H1 (cell line): ENCODE measurements at regions not wholly inside any gene's neighbourhood (a gene's known extent, or its start where the extent isn't known, plus 50 kb on each side); places are given as distances from the start of the nearest gene placed in this dataset.

Source experiments
- CTCF ChIA-PET: fragments of 300-600 bp; sonication (Branson Sonifier 250); formaldehyde crosslinking; loops from one replicate; lab custom pipeline; 2021; ENCODE audit not compliant: partially characterized antibody; lab: Charles Lee
- POLR2A ChIA-PET: fragments of 300-600 bp; sonication (Branson Sonifier 250); formaldehyde crosslinking; loops from one replicate; lab custom pipeline; 2021; ENCODE audit warnings: inconsistent platforms; ENCODE audit not compliant: partially characterized antibody; lab: Charles Lee
- DNase-seq, 2 experiments: peaks; one replicate each; pipeline versions ENCODE4 v3.0.0 to v3.0.0-alpha.2; 2010 to 2022; ENCODE audit warnings: low spot score in 2 of 2, low read depth in 1 of 2, mixed read lengths in 1 of 2
- FAIRE-seq: peaks from 2 replicates; lab custom pipeline; 2011; peaks lifted over from hg19 to GRCh38; lab: Jason Lieb, UNC
- H2AFZ ChIP-seq: 2 replicates; pipeline ENCODE4 v1.8.1; 2012; ENCODE audit warnings: low read length, inconsistent platforms
- H2AK5ac ChIP-seq: 2 replicates; pipeline ENCODE4 v1.6.1; 2013; ENCODE audit warnings: low read depth, low read length
- H2BK120ac ChIP-seq: replicated peaks from 2 replicates; pipeline ENCODE3; 2013; ENCODE audit warnings: low read depth, low read length, inconsistent platforms
- H2BK12ac ChIP-seq: 2 replicates; pipeline ENCODE4 v1.6.1; 2013; ENCODE audit warnings: low read depth, low read length
- H2BK15ac ChIP-seq: 2 replicates; pipeline ENCODE4 v1.6.1; 2013; ENCODE audit warnings: low read length
- H2BK20ac ChIP-seq: 2 replicates; pipeline ENCODE4 v1.6.1; 2013; ENCODE audit warnings: low read length
- H2BK5ac ChIP-seq: 2 replicates; pipeline ENCODE4 v1.6.1; 2013; ENCODE audit warnings: low read depth, low read length
- H3K14ac ChIP-seq: 2 replicates; pipeline ENCODE4 v1.6.1; 2013; ENCODE audit warnings: inconsistent platforms; ENCODE audit not compliant: insufficient read length
- H3K18ac ChIP-seq: 2 replicates; pipeline ENCODE4 v1.6.1; 2013; ENCODE audit warnings: low read length; ENCODE audit errors: extremely low read depth
- H3K23ac ChIP-seq: 2 replicates; pipeline ENCODE4 v1.6.1; 2013; ENCODE audit warnings: inconsistent platforms; ENCODE audit not compliant: insufficient read length
- H3K23me2 ChIP-seq: 2 replicates; pipeline ENCODE4 v1.6.1; 2013; ENCODE audit warnings: low read depth, low read length
- H3K27ac ChIP-seq: 2 replicates; pipeline ENCODE4 v1.6.1; 2011; ENCODE audit warnings: low read depth, low read length, inconsistent platforms
- H3K27me3 ChIP-seq, 4 experiments: replicated peaks in 1 of 4; 1 replicate in 1 of 4; 2 replicates in 3 of 4; pipeline versions ENCODE4 v1.6.1 to v1.8.1; 2011 to 2013; ENCODE audit warnings: low read length in 3 of 4, mild to moderate bottlenecking in 3 of 4, inconsistent platforms in 2 of 4, mixed read lengths in 2 of 4, moderate library complexity in 1 of 4; ENCODE audit not compliant: control insufficient read depth in 3 of 4, insufficient read depth in 3 of 4; ENCODE audit errors: extremely low read depth in 1 of 4
- H3K36me3 ChIP-seq, 4 experiments: 2 replicates each; pipeline versions ENCODE4 v1.6.1 to v1.8.1; 2011 to 2013; ENCODE audit warnings: mild to moderate bottlenecking in 4 of 4, low read length in 3 of 4, moderate library complexity in 2 of 4, control low read depth in 1 of 4, inconsistent platforms in 1 of 4; ENCODE audit not compliant: insufficient read depth in 4 of 4, control insufficient read depth in 2 of 4
- H3K4ac ChIP-seq: replicated peaks from 2 replicates; pipeline ENCODE3; 2013; ENCODE audit warnings: low read length, low read depth, mixed read lengths, inconsistent platforms; ENCODE audit not compliant: insufficient read length
- H3K4me1 ChIP-seq, 4 experiments: replicated peaks in 1 of 4; 1 replicate in 1 of 4; 2 replicates in 3 of 4; pipeline versions ENCODE4 v1.6.1 to v1.8.1; 2011 to 2013; ENCODE audit warnings: low read length in 3 of 4, inconsistent platforms in 2 of 4, mixed read lengths in 1 of 4; ENCODE audit not compliant: insufficient read depth in 4 of 4, control insufficient read depth in 3 of 4
- H3K4me2 ChIP-seq, 2 experiments: 2 replicates each; pipeline versions ENCODE4 v1.6.1 to v1.8.1; 2011 to 2013; ENCODE audit warnings: low read depth in 2 of 2, low read length in 2 of 2, control low read depth in 1 of 2, inconsistent platforms in 1 of 2, mild to moderate bottlenecking in 1 of 2; ENCODE audit not compliant: insufficient read depth in 1 of 2
- H3K4me3 ChIP-seq, 4 experiments: fragments of 200-600, 300-600 bp in 1 of 4; sonication (generic), shearing (Covaris generic), sonication (Bioruptor Twin) in 1 of 4; 2 replicates each; pipeline versions ENCODE4 v1.5.1 to v1.8.1; 2011 to 2016; ENCODE audit warnings: low read length in 4 of 4, low read depth in 3 of 4, control low read depth in 2 of 4, inconsistent platforms in 2 of 4, mild to moderate bottlenecking in 2 of 4, mixed read lengths in 1 of 4, moderate library complexity in 1 of 4; ENCODE audit not compliant: insufficient read depth in 2 of 4; ENCODE audit errors: extremely low read depth in 1 of 4
- H3K56ac ChIP-seq: replicated peaks from 2 replicates; pipeline ENCODE3; 2013; ENCODE audit warnings: low read depth, mild to moderate bottlenecking, mixed read lengths, low read length, inconsistent platforms; ENCODE audit not compliant: insufficient read length
- H3K79me1 ChIP-seq: 2 replicates; pipeline ENCODE4 v1.6.1; 2013; ENCODE audit warnings: low read depth, low read length, control low read depth
- H3K79me2 ChIP-seq, 2 experiments: 2 replicates each; pipeline versions ENCODE4 v1.6.1 to v1.8.1; 2012 to 2013; ENCODE audit warnings: low read length in 2 of 2, mild to moderate bottlenecking in 2 of 2, inconsistent platforms in 1 of 2; ENCODE audit not compliant: insufficient read depth in 2 of 2, control insufficient read depth in 1 of 2
- H3K9ac ChIP-seq, 4 experiments: replicated peaks in 1 of 4; 1 replicate in 1 of 4; 2 replicates in 3 of 4; pipeline versions ENCODE4 v1.6.1 to v1.8.1; 2011 to 2013; ENCODE audit warnings: low read depth in 3 of 4, low read length in 3 of 4, control low read depth in 2 of 4, mild to moderate bottlenecking in 2 of 4, moderate library complexity in 2 of 4, inconsistent platforms in 1 of 4; ENCODE audit errors: extremely low read depth in 1 of 4
- H3K9me3 ChIP-seq, 2 experiments: 2 replicates each; pipeline versions ENCODE4 v1.6.1 to v1.8.1; 2012 to 2013; ENCODE audit warnings: mild to moderate bottlenecking in 2 of 2, moderate library complexity in 2 of 2, control low read depth in 1 of 2, inconsistent platforms in 1 of 2, low read depth in 1 of 2, low read length in 1 of 2, mixed read lengths in 1 of 2; ENCODE audit not compliant: insufficient read depth in 2 of 2
- H4K20me1 ChIP-seq, 2 experiments: replicated peaks in 1 of 2; 2 replicates each; pipeline versions ENCODE3 to v1.8.1; 2011 to 2013; ENCODE audit warnings: inconsistent platforms in 2 of 2, low read length in 2 of 2, mild to moderate bottlenecking in 1 of 2; ENCODE audit not compliant: insufficient read depth in 2 of 2, control insufficient read depth in 1 of 2
- H4K5ac ChIP-seq: 2 replicates; pipeline ENCODE4 v1.6.1; 2013; ENCODE audit warnings: low read length, low read depth, mixed read lengths, inconsistent platforms; ENCODE audit not compliant: insufficient read length
- H4K8ac ChIP-seq: 2 replicates; pipeline ENCODE4 v1.8.0; 2013; ENCODE audit warnings: mild to moderate bottlenecking, moderate library complexity, low read length, inconsistent platforms; ENCODE audit not compliant: insufficient read depth; ENCODE audit errors: extremely low read depth
- H4K91ac ChIP-seq: replicated peaks from 2 replicates; pipeline ENCODE3; 2013; ENCODE audit warnings: low read length, mixed read lengths, inconsistent platforms; ENCODE audit not compliant: insufficient read length
- BACH1 ChIP-seq: IDR thresholded peaks from 2 replicates; pipeline ENCODE4 v1.6.1; 2012; ENCODE audit warnings: low read length, improper control_type of control experiment
- CTCF ChIP-seq, 3 experiments: IDR thresholded peaks; 1 replicate in 2 of 3; 2 replicates in 1 of 3; pipeline versions ENCODE4 v1.5.1 to v1.6.1; 2011; ENCODE audit warnings: low read length in 3 of 3, mild to moderate bottlenecking in 3 of 3, inconsistent platforms in 2 of 3, low read depth in 1 of 3, moderate library complexity in 1 of 3; ENCODE audit not compliant: insufficient read depth in 1 of 3; ENCODE audit errors: control extremely low read depth in 1 of 3
- EZH2 ChIP-seq: fragments of 200-600 bp; sonication (generic); IDR thresholded peaks from 2 replicates; pipeline ENCODE4 v1.7.1; 2012; ENCODE audit warnings: low read depth, mild to moderate bottlenecking, moderate library complexity, low read length, inconsistent platforms; ENCODE audit not compliant: severe bottlenecking
- GTF2F1 ChIP-seq: IDR thresholded peaks from 2 replicates; pipeline ENCODE4 v1.6.1; 2012; ENCODE audit warnings: low read depth, low read length, improper control_type of control experiment, borderline replicate concordance
- HDAC2 ChIP-seq, 2 experiments: fragments of 300-600 bp in 1 of 2; sonication (generic) in 1 of 2; IDR thresholded peaks; 2 replicates each; pipeline ENCODE4 v1.6.1; 2011 to 2012; ENCODE audit warnings: low read depth in 2 of 2, low read length in 2 of 2, mild to moderate bottlenecking in 2 of 2, moderate library complexity in 2 of 2, borderline replicate concordance in 1 of 2, inconsistent platforms in 1 of 2
- KDM5A ChIP-seq: fragments of 200-600 bp; IDR thresholded peaks from 2 replicates; pipeline ENCODE4 v1.7.1; 2012; ENCODE audit warnings: mild to moderate bottlenecking, low read length, inconsistent platforms, mixed read lengths
- RBBP5 ChIP-seq: IDR thresholded peaks from 2 replicates; pipeline ENCODE4 v1.7.1; 2012; ENCODE audit warnings: low read depth, mild to moderate bottlenecking, inconsistent platforms, low read length, moderate library complexity, borderline replicate concordance
- WGBS, 2 experiments: shearing (Covaris generic) in 1 of 2; methylation state at CpG; one replicate each; pipeline versions ENCODE4 v1.1.6 to v1.1.7; 2013 to 2015; ENCODE audit warnings: low lambda C conversion rate in 2 of 2, mixed read lengths in 2 of 2, inconsistent platforms in 1 of 2, low coverage in 1 of 2, missing lambda C conversion rate in 1 of 2; ENCODE audit not compliant: insufficient replicate concordance in 2 of 2, insufficient coverage in 1 of 2, insufficient read length in 1 of 2; ENCODE audit errors: extremely low coverage in 1 of 2, missing lambda C conversion rate in 1 of 2; 5-methylcytosine and 5-hydroxymethylcytosine counted together

DNA sequence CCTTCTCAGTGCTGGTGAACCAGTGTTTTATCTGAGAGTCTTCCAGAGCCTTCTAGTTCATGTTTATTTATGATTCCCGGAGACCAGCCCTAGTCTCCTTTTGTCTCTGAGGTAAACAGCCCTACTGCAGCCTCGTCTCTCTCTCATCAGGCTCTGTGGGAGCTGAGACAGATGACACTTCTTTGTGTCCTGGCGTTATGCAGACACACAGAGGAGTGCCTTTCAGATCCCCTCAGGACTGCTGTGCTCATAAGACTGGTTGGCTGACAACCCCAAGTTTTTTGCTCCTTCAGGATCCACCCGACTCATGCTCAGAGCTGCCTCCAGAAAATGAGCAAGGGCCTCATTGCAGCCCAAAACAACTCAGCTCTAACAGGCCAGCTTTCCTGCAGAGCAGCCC is 523.8 kb upstream of the SPHKAP start:
- Histone ChIP-seq H2AK5ac (no peak overlapping the region), H2BK12ac (no peak overlapping the region), H3K4ac (no peak overlapping the region), H3K79me2 (no peaks in the 10 kb centered on the region), H3K23me2 (no peaks in the 10 kb centered on the region), H3K56ac (no peak overlapping the region), H3K27ac (no peak overlapping the region), H3K9ac (no peak overlapping the region), H4K5ac (no peak overlapping the region), H2BK20ac (no peak overlapping the region), H3K14ac (no peak overlapping the region), H3K79me1 (no peaks in the 10 kb centered on the region), H3K18ac (no peak overlapping the region), H3K4me2 (no peak overlapping the region), H2BK15ac (no peak overlapping the region), H3K9me3 (no peaks in the 10 kb centered on the region), H4K20me1 (no peaks in the 10 kb centered on the region), H3K4me1 (no peaks in the 10 kb centered on the region; a peak in 1 of 7 replicates), H3K23ac (no peak overlapping the region), H2AFZ (peak overlapping the region; percentile 57; the same call in 1 of the 2 replicates), H3K4me3 (no peak overlapping the region), H4K8ac (no peak overlapping the region), H3K27me3 (no peaks in the 10 kb centered on the region), H2BK120ac (no peak overlapping the region), H4K91ac (no peak overlapping the region), H2BK5ac (no peak overlapping the region), H3K36me3 (no peaks in the 10 kb centered on the region)
- no peak for TF ChIP-seq BACH1
- TF ChIP-seq EZH2 = no peak
- TF ChIP-seq GTF2F1 = no peak
- TF ChIP-seq RBBP5 = no peak
- no peak for TF ChIP-seq HDAC2 (IDR thresholded peaks at IDR 0.05; ENCODE audit: borderline replicate concordance in 1 of 2, low read depth in 2 of 2, low read length in 2 of 2)
- no peak for TF ChIP-seq KDM5A
- TF ChIP-seq CTCF (IDR thresholded peaks at IDR 0.05; ENCODE audit: control extremely low read depth in 1 of 3, insufficient read depth in 1 of 3, low read depth in 1 of 3, low read length in 3 of 3) = no peak
- WGBS, 2 experiments = 76% methylated on average over 4 of the region's 4 CpGs; no CpG with 5 or more reads in 1 of the 2 experiments
- FAIRE-seq = no peak
- POLR2A ChIA-PET = no interaction called here
- no peak for DNase-seq
- CTCF ChIA-PET = interaction anchor here (0.8 to 1.2 kb wide), 2 partner anchors 11 to 17 kb away, joined by 3 to 4 read pairs; no protein-coding TSS in a partner anchor
